ENCODE measurements at regions not wholly inside any gene's neighbourhood (a gene's known extent, or its start where the extent isn't known, plus 50 kb on each side); places are given as distances from the start of the nearest gene placed in this dataset.

DNA sequence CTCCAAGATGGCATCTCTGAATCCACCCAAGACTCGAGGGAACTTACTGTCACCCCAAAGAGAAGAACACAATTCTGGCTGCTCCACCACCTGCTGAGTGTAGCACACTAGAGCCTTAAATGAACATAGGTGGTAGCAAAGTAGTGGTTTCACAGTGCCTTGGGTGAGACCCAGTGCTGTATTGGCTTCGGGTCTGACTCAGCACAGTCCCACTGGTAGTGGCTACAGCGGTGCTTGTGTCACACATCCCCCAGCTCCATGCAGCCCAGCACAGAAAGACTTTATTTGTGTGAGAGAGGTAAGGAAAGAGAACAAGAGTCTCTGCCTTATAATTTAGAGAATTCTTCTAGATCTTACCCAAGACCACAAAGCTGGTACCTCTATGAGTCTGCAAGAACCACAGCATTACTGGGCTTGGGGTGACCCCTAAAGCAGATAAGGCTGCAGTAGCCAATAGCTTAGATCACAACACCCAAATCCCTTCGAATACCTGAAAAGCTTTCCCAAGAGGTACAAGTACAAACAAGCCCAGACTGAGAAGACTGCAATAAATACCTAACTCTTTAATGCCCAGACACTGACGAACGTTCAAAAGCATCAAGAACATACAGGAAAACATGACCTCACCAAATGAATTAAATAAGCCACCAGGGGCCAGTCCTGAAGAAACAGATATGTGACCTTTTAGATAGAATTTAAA is 83.3 kb upstream of the SLC38A4 start:
- DNase-seq (ENCODE audit: low spot score), result no peak

DNA sequence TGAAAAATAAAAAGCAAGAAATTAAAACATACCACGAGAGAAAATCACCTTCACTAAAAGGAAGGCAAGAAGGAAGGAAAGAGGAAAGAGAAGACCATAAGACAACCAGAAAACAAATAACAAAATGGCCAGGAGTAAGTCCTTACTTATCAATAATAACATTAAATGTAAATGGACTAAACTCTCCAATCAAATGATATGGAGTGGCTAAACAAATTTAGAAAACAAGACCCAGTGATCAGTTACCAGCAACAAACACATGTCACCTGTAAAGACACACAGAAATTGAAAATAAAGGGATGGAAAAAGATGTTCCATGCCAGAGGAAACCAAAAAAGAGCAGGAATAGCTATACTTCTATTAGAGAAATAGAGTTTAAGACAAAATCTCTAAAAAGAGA is 85.0 kb upstream of the SLC38A4 start:
- DNase-seq (ENCODE audit: low spot score), result no peak

GRCh38 chr12:46914336-46914735 is 88.5 kb upstream of the SLC38A4 start:
- no peak for DNase-seq (ENCODE audit: low spot score)

GRCh38 chr12:46915082-46915481 is 89.3 kb upstream of the SLC38A4 start:
- no peak for DNase-seq (ENCODE audit: low spot score)

DNA sequence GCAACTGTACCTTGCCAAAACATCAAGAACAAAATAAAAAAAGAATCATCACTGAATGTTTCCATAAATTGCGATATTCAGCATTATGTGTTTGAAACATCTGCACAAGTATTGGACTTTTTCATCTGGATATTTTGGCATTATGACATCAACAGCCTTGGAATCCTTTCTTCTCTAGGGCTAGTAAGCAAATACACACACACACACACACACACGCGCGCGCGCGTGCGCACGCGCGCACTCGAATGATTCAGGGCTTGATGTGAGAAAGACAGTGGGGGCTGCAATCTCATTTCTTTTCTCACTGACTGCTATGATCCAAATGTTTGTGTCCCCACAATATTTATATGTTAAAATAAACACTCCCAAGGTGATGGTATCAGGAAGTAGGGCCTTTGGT is 90.0 kb upstream of the SLC38A4 start:
- no peak for DNase-seq (ENCODE audit: low spot score)

DNA sequence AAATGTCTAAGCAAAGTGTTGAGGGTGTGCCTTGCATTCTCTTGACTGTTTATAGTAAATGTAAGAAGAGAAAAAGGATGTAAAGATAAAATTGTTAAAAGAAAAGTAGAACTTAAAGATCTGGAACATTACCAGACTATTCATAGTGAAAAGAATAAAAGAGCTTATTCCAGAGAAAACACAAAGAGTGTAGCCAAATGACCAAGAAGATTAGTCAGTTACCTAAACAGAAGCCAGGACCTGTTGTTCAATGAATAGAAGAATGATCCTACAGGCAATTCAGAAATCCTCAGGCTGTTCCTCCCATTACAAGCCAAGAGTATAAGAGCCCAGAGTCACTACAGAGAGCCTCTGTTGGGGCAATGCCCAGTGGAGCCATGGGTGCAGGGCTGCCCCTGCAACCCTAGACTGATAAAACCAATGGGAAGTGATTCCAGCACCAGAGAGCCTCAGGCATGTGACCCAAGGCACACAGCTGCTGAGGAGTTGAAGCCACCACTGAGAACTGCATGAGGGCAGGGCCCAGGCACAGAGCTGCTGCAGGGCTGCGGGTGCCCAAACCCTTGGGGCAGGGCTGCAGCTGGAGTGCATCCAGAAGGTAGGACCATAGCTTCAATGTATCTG is 91.1 kb upstream of the SLC38A4 start:
- no peak for DNase-seq (ENCODE audit: low spot score)

DNA sequence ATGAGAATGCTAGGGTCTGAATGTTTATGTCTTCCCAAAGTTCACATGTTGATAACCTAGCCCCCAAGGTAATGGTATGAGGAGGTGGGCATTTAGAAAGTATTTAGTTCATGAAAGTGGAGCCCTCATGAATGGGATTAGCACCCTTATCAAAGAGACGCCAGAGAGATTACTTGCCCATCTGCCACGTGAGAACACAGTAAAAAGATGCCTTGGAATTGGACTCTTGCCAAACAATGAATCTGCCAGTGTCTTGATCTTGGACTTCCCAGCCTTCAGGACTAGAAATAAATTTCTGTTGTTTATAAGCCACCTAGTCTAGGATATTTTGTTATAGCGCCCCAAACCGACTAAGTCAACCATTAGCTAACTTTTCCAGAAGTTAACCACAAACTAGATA is 92.0 kb upstream of the SLC38A4 start:
- DNase-seq (ENCODE audit: low spot score), result no peak

- no peak for DNase-seq (ENCODE audit: low spot score)
Measured at GRCh38 chr12:46918631-46919030, 92.8 kb upstream of the SLC38A4 start.

DNA sequence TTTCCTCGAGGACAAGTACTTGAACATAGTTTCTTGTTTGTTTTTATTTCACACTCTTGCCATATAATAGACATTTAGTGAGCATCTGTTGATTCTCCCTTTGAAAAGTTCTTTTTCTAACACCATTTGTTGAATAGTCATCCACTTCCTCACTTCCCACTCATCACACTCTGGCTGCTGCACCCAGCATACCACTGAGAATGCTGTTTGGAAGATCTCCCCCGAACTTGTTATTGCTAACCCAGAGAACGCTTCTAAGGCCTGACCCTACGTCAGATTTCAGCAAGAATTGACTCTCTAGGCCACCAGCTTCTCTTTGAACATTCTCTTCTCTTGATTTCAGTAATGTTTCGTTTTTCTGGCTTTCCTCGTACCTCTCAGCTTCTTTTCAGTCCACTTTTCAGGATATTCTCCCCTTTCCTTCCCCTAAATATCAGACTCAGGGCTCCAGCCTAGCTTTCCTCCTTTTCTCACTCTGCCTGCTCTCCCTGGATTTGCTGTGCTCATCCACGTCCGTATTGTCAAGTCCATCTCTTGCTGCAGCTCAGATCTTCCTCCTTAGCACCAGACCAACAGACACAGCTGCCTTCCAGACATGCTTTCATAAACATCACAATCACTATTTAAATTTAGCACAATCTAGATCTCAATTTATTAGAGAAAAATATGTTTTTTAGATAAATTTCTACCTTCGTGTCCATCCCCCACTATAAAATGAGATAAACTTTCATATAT is 94.0 kb upstream of the SLC38A4 start:
- DNase-seq (ENCODE audit: low spot score), result no peak

DNA sequence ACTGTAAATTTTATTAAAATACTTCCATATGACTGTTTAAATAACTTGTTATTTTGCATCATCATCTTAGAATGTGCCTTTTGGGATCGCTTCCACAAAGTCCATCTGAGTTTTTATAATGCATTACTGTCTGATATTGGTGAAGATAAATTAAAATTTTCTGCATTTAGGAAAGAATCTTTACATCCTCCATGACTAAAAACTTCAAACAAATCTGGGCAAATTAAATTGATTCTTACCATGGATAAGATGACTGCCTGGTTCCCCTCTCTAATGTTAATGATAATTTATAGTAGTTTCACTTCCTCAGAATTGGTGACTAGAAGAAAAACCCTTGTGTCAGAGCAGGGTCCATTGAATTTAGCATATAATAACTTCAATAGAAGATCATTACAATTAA is 94.7 kb upstream of the SLC38A4 start:
- DNase-seq (ENCODE audit: low spot score), result no peak

GRCh38 chr12:46921048-46921763 is 95.4 kb upstream of the SLC38A4 start:
- DNase-seq (ENCODE audit: low spot score), result no peak

DNA sequence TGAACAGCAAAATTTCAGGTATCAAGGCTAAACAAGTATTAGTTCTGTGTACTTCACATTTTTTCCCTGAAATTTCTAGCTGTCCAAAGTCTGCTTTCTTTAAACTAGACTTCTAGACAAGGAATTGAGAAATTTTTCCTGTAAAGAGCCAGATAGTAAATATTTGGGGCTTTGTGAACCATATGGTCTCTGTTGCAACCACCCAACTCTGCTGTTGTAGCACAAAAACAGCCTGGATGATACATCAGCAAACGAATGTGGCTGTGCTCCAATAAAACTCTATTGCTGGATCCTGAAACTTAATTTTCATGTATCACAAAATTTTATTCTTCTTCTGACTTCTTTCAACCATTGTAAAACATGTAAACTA is 96.0 kb upstream of the SLC38A4 start:
- DNase-seq (ENCODE audit: low spot score), result no peak

DNA sequence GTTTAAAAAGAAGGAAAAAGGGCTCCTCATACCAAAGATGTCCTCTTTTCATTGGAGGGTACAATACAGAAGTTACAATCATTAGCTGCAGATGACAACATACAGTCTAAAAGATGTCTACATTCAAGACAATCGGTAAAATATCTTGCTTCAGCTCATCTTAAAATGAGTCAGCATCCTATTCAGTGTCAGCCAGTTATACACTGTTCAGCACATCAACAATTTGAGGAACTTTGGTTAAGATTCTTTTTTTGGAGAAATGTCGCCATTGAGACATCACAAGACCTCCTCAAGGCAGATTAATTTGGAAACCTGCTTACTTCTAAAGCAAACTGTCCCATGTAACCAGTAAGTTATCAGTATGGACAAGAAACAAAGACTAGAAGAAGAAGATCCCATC is 100.7 kb upstream of the SLC38A4 start:
- no peak for DNase-seq (ENCODE audit: low spot score)

GRCh38 chr12:46930101-46930500 is 104.3 kb upstream of the SLC38A4 start:
- no peak for DNase-seq (ENCODE audit: low spot score)

DNA sequence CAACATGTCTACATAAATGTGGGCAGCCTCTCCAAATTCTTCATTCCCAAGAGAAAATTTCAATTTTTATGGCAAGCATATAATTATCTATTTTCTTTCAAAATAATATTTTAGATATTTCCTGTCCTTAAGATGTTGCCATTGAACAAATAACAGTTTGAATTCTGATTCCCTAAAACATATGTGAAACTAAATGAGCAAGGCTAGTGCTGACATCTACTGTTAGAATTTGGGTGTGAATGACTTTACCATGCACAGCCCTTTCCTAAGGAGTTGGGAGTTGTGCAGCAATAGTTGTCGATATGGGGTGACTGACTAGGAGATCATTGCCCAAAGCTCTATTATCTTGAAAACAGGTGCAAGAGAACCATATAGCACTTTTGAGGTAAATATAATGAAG is 108.2 kb upstream of the SLC38A4 start:
- DNase-seq (ENCODE audit: low spot score), result peak; percentile 64

- no peak for DNase-seq (ENCODE audit: low spot score)
Measured at GRCh38 chr12:46934374-46935111, 108.7 kb upstream of the SLC38A4 start.

DNA sequence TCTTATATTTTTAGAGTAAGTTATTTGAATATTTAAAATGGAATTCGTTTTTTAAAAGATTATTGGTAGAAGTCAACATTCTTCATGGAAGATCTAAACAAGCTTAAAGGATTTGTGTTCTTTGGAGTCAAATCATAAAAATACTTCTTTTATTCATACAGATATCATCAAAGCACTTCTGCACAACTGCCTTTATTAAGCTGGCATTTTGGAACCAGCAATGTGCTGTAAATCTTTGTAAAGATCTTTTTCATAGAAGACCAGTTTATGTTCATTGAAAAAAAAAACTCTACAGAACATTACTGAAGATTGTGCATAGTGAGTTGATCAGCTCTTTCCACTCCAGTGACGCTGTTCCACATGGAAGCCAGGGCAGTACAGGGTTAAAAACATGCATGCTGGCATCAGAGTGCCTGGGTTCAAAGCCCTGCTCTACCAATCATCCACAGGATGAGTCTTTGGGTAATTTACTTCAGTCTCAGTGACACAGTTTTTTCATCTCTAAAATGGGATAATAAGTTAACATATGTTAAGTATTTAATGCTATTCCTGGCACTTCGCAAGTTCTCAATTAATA is 109.6 kb upstream of the SLC38A4 start:
- DNase-seq (ENCODE audit: low spot score), result no peak

- DNase-seq (ENCODE audit: low spot score), result no peak
Measured at GRCh38 chr12:46936042-46936441, 110.2 kb upstream of the SLC38A4 start.

GRCh38 chr12:46938071-46938678 is 112.4 kb upstream of the SLC38A4 start:
- DNase-seq (ENCODE audit: low spot score), result no peak

GRCh38 chr12:46941981-46942380 is 116.2 kb upstream of the SLC38A4 start:
- no peak for DNase-seq (ENCODE audit: low spot score)

- no peak for DNase-seq (ENCODE audit: low spot score)
Measured at GRCh38 chr12:46942579-46942978, 116.8 kb upstream of the SLC38A4 start.

Data from HT-29 (cell line).